ENCODE measurements at regions not wholly inside any gene's neighbourhood (a gene's known extent, or its start where the extent isn't known, plus 50 kb on each side); places are given as distances from the start of the nearest gene placed in this dataset.
"Not testable (repeated sequence)": the region's sequence is repeated elsewhere in the genome, so short reads cannot be mapped to it uniquely, and the experiment has no call there.

DNA sequence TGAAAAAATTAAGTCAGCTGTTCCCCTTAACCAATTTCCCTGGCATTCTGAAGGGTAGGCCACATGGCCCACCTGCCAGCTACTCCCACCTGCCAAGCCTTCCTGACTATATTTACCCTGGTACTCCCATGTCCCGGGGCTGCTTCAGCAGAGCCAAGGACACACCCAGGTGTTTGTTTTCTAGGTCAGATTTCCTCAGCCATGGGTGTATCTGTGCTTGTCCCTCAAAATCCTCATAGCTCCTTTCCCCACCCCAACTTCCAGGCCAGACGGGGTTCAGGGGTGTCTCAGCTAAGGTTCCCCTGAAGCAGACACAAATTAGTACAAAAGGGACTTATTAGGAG lies 139.4 kb upstream of the CDYL start:
- CTCF ChIA-PET = interaction anchor here (0.8 to 1.5 kb wide), 2 partner anchors 30 to 118 kb away, joined by 3 read pairs; no protein-coding TSS in a partner anchor

DNA sequence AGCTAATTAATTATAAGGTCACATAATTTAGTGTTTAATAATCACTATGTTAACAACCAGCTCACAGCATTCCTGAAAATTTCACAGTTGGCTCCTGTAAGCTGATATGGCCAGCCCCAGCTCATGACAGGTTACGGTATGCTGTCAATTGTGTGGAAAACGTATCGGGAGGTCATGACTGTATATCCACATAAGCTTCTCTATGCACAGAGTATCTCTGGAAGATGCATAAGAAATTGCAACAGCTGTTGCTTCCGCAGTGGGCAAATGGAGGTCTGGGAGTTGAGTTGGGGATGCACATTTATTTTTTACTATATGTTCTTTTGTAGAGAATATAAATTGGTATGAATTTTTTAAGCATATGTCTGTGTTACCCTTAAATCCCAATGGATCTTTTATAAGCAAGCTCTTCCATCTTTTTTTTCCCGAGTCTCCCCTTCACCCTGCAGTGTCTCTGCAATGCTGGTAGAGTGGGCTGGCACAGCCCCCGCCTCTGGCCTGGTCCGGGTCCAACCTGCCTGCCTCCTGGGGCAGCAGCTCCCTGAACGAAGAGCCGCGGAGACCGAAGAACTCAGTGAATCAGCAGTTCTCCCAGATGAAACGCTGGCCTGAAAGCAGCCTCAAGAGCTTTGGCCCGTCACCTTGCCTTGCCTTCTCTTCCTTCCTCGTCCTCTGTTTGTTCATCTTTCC lies 139.9 kb upstream of the CDYL start:
- TF ChIP-seq, protein P1, sequence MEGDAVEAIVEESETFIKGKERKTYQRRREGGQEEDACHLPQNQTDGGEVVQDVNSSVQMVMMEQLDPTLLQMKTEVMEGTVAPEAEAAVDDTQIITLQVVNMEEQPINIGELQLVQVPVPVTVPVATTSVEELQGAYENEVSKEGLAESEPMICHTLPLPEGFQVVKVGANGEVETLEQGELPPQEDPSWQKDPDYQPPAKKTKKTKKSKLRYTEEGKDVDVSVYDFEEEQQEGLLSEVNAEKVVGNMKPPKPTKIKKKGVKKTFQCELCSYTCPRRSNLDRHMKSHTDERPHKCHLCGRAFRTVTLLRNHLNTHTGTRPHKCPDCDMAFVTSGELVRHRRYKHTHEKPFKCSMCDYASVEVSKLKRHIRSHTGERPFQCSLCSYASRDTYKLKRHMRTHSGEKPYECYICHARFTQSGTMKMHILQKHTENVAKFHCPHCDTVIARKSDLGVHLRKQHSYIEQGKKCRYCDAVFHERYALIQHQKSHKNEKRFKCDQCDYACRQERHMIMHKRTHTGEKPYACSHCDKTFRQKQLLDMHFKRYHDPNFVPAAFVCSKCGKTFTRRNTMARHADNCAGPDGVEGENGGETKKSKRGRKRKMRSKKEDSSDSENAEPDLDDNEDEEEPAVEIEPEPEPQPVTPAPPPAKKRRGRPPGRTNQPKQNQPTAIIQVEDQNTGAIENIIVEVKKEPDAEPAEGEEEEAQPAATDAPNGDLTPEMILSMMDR (IDR thresholded peaks at IDR 0.05; ENCODE audit: control extremely low read depth, extremely low read depth, low read depth, missing control alignments) = no peak
- POLR2A ChIA-PET = no interaction called here
- no peak for DNase-seq (ENCODE audit: extremely low spot score)
- CTCF ChIA-PET = interaction anchor here (0.8 to 1.5 kb wide), 2 partner anchors 29 to 118 kb away, joined by 3 read pairs; no protein-coding TSS in a partner anchor

More for the DNA sequence above, 139.4 kb upstream of the CDYL start:
- TF ChIP-seq, protein P1 (IDR thresholded peaks at IDR 0.05; ENCODE audit: control extremely low read depth, extremely low read depth, low read depth, missing control alignments) = no peak
- POLR2A ChIA-PET = no interaction called here
- no peak for DNase-seq (ENCODE audit: extremely low spot score)

DNA sequence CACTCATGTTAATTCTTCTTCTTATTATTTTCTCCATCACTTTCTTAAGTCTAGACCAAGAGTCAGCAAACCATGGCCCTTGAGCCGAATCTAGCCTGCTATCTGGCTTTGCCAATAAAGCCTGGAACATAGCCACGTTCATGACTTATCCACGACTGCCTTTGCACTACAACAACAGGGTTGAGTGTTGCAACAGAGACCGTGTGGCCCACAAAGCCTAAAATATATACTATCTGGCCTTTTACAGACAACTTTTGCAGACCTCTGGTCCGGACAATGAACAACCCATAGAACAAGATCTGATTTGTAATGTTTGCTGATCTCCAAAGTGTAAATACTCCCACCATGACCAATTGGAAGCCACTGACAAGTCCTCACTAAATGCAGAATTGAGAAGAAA lies 140.5 kb upstream of the CDYL start:
- POLR2A ChIA-PET = no interaction called here
- CTCF ChIA-PET = interaction anchor here (1.5 kb wide), 1 partner anchor 28 kb away, joined by 3 read pairs; no protein-coding TSS in a partner anchor
- no peak for DNase-seq (ENCODE audit: extremely low spot score)
- TF ChIP-seq, protein P1 (IDR thresholded peaks at IDR 0.05; ENCODE audit: control extremely low read depth, extremely low read depth, low read depth, missing control alignments) = no peak

DNA sequence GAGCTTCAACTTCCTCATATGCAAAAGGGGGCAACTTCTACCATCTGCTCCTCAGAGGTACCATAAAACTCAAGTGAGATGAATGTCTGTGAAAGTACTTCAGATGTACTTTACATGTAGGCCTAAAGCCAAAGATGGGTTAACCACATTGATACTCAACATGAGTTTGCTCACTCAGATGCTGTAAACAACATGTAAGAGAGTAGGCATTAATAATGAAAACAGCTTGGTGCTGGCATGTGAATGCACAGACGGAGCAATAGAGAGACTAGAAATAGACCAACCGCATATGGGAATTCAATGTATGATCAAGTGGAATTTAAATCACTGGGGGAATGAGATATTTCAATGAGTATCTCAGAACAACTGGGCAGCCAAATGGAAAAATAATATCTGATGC lies 143.8 kb upstream of the CDYL start:
- no peak for DNase-seq (ENCODE audit: extremely low spot score)
- ChIA-PET POLR2A (no interaction called here), CTCF (no interaction called here)
- TF ChIP-seq, protein P1 (IDR thresholded peaks at IDR 0.05; ENCODE audit: control extremely low read depth, extremely low read depth, low read depth, missing control alignments) = no peak

DNA sequence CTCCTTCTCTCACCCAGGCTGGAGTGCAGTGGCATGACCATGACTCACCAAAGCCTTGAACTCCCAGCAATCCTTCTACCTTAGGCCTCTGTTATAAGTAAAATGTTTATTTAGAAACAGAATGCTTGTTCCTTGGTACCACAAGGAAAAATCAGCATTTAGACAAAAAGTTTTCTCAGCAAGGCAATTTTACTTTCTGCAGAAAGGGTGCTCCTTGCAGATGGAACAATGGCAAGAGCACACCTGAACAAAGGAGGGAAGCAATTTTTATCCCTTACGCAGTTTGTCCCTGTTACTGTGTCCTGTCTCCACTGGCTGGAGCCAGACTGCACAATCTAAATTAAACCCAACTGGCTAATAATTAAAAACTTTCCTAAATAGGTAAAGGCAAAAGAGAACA lies 146.4 kb upstream of the CDYL start:
- POLR2A ChIA-PET; DNase-seq (ENCODE audit: extremely low spot score); CTCF ChIA-PET: not testable (repeated sequence)

DNA sequence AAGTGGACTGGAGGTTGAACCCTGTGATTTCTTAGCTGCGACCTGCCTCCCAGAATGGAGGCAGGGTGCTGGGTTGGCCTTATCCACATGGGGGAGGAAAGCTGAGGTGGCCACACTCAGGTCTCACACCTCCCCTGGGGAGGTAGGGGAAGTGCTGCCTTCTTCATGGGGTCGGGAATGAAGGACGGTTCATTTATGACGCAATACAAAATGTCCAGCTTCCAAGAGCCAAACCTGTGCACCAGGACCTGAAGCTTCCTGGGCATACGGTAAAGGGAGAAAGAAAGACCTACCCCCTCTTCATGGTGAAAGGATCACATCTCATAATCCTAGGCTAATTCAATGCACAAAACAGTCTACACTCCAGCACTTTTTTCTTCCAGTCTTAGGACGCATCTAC lies 150.6 kb upstream of the CDYL start:
- ChIA-PET CTCF (no interaction called here), POLR2A (no interaction called here)
- TF ChIP-seq, protein P1 (IDR thresholded peaks at IDR 0.05; ENCODE audit: control extremely low read depth, extremely low read depth, low read depth, missing control alignments) = no peak
- no peak for DNase-seq (ENCODE audit: extremely low spot score)

DNA sequence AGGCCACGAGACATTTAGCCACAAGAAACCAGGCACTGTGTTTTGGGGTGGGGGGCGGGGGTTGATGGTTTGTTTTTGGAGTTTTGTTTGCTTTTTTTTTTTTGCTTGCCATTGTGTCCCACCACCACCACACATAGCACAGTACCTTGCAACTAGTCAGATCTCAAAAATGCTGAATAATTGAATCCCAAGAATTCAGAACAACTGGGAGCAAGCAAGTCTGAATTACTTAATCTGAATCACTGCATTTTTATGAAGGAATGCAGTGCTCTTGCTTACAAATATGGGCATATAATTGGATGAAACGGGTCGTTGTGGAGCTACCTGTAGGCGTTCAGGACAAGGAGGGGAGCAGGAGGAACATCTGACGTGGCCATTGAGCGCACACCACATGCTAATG lies 151.5 kb upstream of the CDYL start:
- no peak for DNase-seq (ENCODE audit: extremely low spot score)
- TF ChIP-seq, protein P1 (IDR thresholded peaks at IDR 0.05; ENCODE audit: control extremely low read depth, extremely low read depth, low read depth, missing control alignments) = no peak
- POLR2A ChIA-PET = no interaction called here
- CTCF ChIA-PET = no interaction called here

All from GM10248 (cell line).